HUES6 (cell line): ENCODE measurements at regions not wholly inside any gene's neighbourhood (a gene's known extent, or its start where the extent isn't known, plus 50 kb on each side); places are given as distances from the start of the nearest gene placed in this dataset.

Source experiments
- H3K27ac ChIP-seq: 2 replicates; pipeline ENCODE4 v1.7.0; 2013; ENCODE audit warnings: low read depth, mild to moderate bottlenecking, low read length, inconsistent platforms
- H3K27me3 ChIP-seq: 2 replicates; pipeline ENCODE4 v1.6.1; 2013; ENCODE audit warnings: low read length; ENCODE audit not compliant: control insufficient read depth, insufficient read depth
- H3K36me3 ChIP-seq: 2 replicates; pipeline ENCODE4 v1.6.1; 2013; ENCODE audit warnings: low read length; ENCODE audit not compliant: control insufficient read depth, insufficient read depth
- H3K4me1 ChIP-seq: 2 replicates; pipeline ENCODE4 v1.6.1; 2013; ENCODE audit warnings: low read length; ENCODE audit not compliant: control insufficient read depth, insufficient read depth
- H3K4me3 ChIP-seq: 2 replicates; pipeline ENCODE4 v1.5.1; 2013; ENCODE audit warnings: low read depth, low read length
- H3K9ac ChIP-seq: one replicate; pipeline ENCODE4 v1.6.1; 2013; ENCODE audit warnings: mild to moderate bottlenecking, low read length
- H3K9me3 ChIP-seq: 2 replicates; pipeline ENCODE4 v1.6.1; 2013; ENCODE audit warnings: low read depth, low read length; ENCODE audit not compliant: control insufficient read depth, insufficient read depth

DNA sequence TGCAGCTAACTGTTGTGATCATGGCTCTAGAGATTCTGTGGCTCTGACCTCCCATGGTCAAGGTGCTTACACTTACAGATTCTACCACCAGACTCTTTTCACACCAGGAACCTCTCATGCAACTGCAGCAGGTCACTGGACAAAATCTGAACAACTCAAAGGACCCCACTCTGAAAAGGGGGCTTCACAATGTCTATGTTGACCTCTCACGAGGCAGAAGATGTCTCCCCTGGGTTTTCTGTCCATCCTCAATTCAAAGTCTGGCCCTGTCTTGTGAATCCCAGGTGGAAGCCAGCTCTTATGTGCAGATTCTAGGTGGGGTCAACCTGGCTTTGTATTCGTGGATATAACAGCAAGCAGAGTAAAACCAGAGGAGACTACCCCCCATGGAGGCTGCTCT lies 118.6 kb upstream of the ZNF479 start:
- Histone ChIP-seq H3K9me3 (peaks cover 69% of the 10 kb centered on the region), H3K4me3 (no peak overlapping the region), H3K27ac (no peak overlapping the region), H3K4me1 (no peaks in the 10 kb centered on the region), H3K9ac (no peak overlapping the region), H3K27me3 (no peaks in the 10 kb centered on the region), H3K36me3 (no peaks in the 10 kb centered on the region)

DNA sequence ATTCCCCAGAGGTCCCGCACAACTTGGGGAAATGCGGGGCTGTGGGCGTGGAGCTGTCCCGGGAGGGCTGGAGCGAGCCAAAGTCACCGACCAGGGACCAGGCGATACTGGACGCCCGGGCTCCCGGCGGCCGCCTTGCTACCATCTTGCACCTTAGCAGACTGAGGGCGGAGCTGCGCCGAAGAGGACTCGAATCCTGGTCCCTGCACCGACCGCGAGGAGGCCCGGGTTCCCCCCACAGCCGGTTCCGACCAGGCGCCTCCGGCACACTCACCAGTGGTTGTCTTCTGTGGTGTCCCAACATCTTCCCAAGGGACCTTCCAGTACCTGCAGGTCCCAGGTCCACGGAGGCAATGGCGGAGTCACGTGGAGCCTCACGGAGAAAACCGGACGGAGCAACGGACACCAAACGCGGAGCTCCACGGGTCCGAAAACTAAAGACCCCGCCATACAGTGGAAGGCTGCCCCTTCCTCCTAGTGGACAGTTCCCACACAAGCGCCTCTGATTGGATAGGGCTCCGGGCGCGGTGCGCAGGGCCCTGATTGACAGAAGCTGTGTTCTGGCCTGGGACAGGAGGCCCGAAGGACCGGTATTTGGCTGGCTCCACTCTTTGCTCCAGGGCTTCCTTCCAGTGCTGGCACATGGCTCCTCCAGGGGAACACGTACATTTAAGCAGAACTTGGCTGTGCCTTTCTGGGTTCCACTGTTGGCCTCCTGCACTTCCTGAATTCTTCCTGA lies 124.6 kb upstream of the ZNF479 start:
- no peaks in the 10 kb centered on the region for H3K36me3 ChIP-seq
- H3K27me3 ChIP-seq, result no peaks in the 10 kb centered on the region
- H3K9ac ChIP-seq, result no peak overlapping the region
- H3K27ac ChIP-seq, result no peak overlapping the region
- no peak overlapping the region for H3K4me3 ChIP-seq
- H3K9me3 ChIP-seq, result peaks cover 72% of the 10 kb centered on the region
- H3K4me1 ChIP-seq, result no peaks in the 10 kb centered on the region

DNA sequence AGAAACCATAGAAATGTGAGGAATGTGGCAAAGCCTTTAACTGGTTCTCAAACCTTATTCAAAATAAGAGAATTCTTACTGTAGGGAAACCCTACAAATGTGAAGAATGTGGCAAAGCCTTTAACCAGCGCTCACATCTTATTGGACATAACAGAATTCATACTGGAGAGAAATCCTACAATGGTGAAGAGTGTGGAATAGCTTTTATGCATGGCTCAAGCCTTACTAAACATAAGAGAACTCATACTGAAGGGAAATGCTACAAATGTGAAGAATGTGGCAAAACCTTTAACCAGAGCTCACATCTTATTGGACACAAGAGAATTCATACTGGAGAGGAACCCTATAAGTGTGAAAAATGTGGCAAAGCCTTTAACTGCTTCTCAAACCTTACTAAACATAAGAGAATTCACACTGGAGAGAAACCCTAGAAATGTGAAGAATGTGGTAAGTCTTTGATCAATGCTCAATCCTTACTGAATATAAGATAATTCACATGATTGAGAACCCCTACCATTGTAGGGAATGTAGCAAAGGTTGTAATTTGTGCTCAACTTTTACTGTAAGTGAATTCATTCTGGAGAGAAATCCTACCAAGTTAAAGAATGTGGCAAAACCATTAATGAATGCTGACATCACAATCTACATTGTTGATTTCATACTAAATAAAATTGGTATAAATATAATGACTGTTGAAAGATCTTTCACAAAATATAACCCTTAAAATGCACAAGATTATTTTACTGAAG lies 142.5 kb upstream of the ZNF479 start:
- Histone ChIP-seq H3K27ac (no peak overlapping the region), H3K27me3 (no peaks in the 10 kb centered on the region), H3K36me3 (no peaks in the 10 kb centered on the region), H3K4me1 (no peaks in the 10 kb centered on the region), H3K9ac (no peak overlapping the region), H3K4me3 (no peak overlapping the region), H3K9me3 (peaks cover 76% of the 10 kb centered on the region)

DNA sequence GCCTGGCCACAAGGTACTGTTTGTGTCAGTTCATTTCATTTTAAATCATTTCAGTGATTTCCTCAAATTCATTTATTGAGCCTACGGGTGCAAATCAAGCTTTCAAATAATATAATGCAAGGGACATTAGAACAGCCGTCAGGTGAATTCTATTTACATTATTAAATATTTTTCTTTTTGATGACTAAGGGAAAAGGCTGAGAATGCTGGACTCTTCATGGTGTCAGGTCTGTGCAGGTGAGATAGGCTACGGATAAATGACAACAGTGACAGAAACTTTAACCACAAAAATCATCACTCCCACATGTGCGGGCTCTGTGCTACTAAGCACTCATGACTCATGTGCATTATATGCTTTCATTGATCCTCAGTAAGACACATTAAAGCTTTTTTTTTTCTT lies 149.2 kb upstream of the ZNF716 start:
- Histone ChIP-seq H3K9ac (no peak overlapping the region), H3K9me3 (peaks cover 79% of the 10 kb centered on the region), H3K27ac (no peak overlapping the region), H3K4me3 (no peak overlapping the region), H3K4me1 (no peaks in the 10 kb centered on the region), H3K27me3 (no peaks in the 10 kb centered on the region), H3K36me3 (no peaks in the 10 kb centered on the region)

DNA sequence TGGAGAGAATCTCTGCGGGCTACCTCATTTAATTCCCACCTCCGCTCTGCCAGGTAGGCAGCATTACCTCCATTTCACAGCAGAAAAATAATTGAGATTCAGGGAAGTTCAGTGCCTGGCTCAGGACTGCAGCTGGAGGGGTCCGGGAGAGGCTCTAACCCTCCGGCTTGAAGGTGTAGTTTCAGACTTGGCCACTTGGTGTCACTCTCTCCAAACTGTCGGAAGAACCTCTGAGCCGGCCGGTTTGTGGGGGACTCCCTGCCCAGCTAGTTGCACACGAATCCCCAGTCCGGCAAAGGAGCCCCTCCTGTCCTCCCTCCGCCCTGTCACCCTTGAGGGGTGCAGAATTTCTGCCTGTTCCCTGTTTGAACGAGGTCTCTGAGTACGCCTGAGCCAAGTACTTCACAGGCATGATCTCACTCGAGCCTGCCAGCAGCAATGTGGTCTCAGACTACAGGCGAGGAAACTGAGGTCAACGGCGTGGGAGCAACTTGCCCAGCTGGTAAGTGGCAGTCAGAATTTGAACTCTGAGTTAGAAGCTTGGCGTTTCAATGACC lies 144.7 kb upstream of the ZNF716 start:
- H3K4me1 ChIP-seq, result no peaks in the 10 kb centered on the region
- H3K27me3 ChIP-seq, result no peaks in the 10 kb centered on the region
- no peaks in the 10 kb centered on the region for H3K36me3 ChIP-seq
- no peak overlapping the region for H3K27ac ChIP-seq
- H3K4me3 ChIP-seq, result no peak overlapping the region
- H3K9me3 ChIP-seq, result peaks cover 83% of the 10 kb centered on the region
- no peak overlapping the region for H3K9ac ChIP-seq

DNA sequence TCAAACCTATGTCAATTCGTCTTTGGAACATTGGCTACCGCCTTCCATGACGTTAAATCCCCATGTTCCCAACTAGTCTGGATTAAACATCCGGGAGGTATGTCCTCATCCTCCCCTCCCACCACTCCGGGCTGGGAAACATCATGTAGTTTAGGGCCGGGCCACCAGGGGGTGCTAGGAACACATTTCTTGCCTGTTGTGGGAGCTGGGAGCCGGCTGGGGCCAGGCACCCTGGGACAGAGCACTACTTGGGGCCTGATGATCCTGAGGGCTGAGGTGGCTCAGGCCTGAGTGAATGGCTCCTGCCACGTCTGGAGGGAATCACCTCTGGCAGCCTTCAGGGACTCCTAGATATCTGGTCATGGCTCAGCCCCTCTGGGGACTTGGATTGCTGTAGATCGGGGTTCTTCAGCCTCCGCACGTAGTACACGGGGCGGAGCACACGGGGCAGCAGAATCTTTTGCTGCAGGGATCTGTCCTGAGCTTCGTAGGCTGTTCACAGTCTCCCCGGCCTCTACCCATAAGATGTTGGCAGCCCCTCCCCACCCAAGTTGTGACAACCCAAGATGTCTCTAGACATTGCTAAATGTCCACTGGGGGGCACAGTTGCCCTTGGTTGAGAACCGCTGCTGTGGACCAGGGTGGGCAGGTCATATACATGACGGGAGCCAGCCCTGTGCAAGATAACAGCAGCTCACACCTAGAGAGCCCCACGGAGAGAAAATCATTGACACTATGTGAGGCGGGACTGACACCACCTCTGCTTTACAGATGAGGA lies 141.2 kb upstream of the ZNF716 start:
- peaks cover 85% of the 10 kb centered on the region for H3K9me3 ChIP-seq

DNA sequence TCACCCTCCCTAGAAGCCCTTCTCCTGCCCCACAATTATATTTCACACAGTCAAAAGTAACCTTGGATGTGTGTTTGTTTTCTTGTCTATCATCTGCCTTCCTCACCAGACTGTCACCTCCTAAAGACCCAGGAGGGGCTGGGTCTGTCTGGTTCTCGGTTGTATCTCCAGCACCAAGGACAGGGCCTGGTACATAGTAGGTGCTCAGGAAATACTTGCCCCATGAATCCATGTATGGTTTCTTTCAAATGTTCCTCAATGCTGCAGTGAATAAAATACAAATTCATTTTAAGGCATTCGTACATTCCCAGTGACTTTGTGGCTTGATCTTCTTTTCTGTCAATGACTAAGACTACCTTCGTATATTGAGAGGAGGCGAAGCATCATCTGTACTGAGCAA lies 122.9 kb upstream of the ZNF716 start:
- Histone ChIP-seq H3K9ac (no peak overlapping the region), H3K27me3 (no peaks in the 10 kb centered on the region), H3K27ac (no peak overlapping the region), H3K4me1 (no peaks in the 10 kb centered on the region), H3K9me3 (peaks cover 85% of the 10 kb centered on the region), H3K36me3 (no peaks in the 10 kb centered on the region), H3K4me3 (no peak overlapping the region)

More for the DNA sequence above, 141.2 kb upstream of the ZNF716 start:
- Histone ChIP-seq H3K4me3 (no peak overlapping the region), H3K9ac (no peak overlapping the region), H3K27ac (no peak overlapping the region), H3K4me1 (no peaks in the 10 kb centered on the region), H3K36me3 (no peaks in the 10 kb centered on the region), H3K27me3 (no peaks in the 10 kb centered on the region)

DNA sequence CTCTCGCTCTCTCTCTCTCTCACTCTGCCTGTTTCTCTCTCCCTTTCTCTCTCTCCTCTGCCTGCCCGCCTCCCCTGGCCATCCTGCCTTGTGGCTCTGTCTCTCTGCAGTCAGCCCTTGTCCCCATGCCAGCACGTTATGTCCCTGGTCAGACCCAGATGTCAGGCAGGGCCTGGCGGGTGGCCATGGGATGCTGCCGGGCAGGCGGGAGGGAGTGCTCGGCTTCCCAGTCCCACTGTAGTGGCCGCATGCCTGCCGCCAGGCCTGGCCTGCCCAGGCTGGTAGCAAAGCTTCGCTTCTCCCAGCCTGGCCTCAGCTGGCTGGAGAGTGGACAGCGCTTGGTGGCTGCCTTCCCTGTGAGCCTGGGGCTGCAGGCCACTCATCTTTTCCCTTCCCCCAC lies 121.5 kb upstream of the ZNF716 start:
- Histone ChIP-seq H3K9me3 (peaks cover 81% of the 10 kb centered on the region), H3K27me3 (no peaks in the 10 kb centered on the region), H3K4me3 (no peak overlapping the region; the same call in 1 of the 2 replicates), H3K4me1 (no peaks in the 10 kb centered on the region), H3K36me3 (no peaks in the 10 kb centered on the region), H3K9ac (no peak overlapping the region), H3K27ac (no peak overlapping the region)

DNA sequence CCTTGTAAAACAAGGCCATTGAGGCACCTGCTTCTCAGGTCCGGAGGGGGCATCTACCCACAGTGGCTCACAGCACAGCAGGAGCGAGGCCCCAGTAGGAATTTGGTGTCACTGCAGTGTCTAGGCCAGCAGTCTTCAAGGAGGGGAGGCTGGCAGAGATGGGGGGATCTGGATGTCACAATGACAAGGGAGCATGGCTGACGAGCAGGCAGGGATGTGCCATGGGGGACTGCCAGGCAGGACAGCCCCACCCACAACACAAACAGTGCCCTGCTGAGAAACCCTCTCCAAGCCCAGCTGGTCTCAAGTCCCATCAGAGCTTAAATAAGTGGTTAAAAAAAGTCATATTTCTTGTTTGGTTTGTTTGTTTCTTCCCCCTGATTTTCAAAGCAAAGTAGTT lies 121.0 kb upstream of the ZNF716 start:
- H3K9ac ChIP-seq, result no peak overlapping the region
- H3K36me3 ChIP-seq, result no peaks in the 10 kb centered on the region
- H3K27ac ChIP-seq, result no peak overlapping the region
- H3K4me1 ChIP-seq, result no peaks in the 10 kb centered on the region
- no peak overlapping the region for H3K4me3 ChIP-seq
- no peaks in the 10 kb centered on the region for H3K27me3 ChIP-seq
- H3K9me3 ChIP-seq, result peaks cover 82% of the 10 kb centered on the region

DNA sequence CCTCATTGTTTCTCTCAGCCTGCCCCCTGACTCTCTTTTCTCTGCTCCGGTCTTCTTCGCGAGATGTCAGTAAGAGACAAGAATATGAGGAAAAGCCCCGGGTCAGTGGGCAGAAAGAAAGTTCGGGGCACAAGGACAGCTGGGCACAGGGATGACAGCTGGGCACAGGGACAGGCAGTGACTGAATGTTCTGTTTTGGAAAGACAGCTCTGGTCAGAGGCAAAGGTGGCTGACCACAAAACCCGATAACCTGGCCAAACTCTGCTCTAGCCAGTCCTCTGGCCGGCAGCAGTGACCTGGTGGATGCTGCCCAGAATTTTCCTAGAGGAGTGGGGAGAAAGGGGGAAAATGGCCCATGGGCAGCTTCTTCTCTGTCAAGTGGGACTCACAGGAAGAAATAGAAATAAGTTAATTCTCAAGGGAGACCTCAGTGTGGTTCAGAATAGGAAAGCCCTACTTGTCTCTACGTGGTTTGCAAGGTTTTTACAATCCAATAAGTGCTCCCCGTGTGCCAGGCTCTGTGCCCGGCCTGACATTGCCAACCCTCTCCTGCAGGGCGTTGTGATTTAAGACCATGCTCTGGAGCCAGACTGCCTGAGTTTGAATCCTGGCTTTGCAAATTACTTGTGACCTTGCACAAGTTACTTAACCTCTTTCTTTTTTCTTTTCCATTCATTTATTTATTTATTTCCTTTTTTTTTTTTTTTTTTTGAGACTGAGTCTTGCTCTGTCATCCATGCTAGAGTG lies 110.6 kb upstream of the ZNF716 start:
- Histone ChIP-seq H3K9ac (no peak overlapping the region), H3K4me3 (no peak overlapping the region), H3K4me1 (no peaks in the 10 kb centered on the region), H3K27ac (no peak overlapping the region), H3K36me3 (no peaks in the 10 kb centered on the region), H3K9me3 (peaks cover 92% of the 10 kb centered on the region), H3K27me3 (no peaks in the 10 kb centered on the region)
